Posterior cingulate gyrus (tissue), 11 donors: ENCODE measurements at regions not wholly inside any gene's neighbourhood (a gene's known extent, or its start where the extent isn't known, plus 50 kb on each side); places are given as distances from the start of the nearest gene placed in this dataset.
"Not testable (repeated sequence)": the region's sequence is repeated elsewhere in the genome, so short reads cannot be mapped to it uniquely, and the experiment has no call there.

Experiments used
- DNase-seq, 10 donors: peaks; one replicate each; pipeline versions ENCODE4 v3.0.0 to v3.0.0-alpha.2; 2020 to 2021; ENCODE audit warnings: mixed read lengths in 3 of 10
- intact Hi-C: fragments of 100-400 bp; cut with DNase I; formaldehyde crosslinking; loops from one replicate; pipeline ENCODE4 v1.15.1; 2023

DNA sequence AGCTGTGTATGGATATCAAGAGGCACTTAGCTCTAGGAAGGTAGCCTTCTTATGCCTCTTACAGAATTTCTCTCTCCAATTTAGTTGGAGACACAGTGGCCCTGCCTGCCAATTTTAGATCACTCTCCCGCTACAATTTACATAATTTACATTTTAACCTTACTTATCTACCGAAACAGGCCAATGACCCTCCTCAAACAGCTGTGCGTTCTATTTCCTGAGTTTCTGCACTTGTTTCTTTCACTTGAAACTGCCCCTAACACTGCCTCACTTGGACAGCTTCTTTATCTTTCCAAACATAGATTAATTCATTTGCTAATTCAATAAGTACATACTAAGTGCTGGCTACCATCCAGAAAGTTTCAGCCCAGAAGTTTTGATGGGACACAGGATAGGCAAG lies 52.9 kb upstream of the HDDC2 start:
- no peak for DNase-seq
- intact Hi-C loops: no loop called here

- intact Hi-C loops: no loop called here
Observed at GRCh38 chr6:125356884-125357283, 55.1 kb upstream of the HDDC2 start.

GRCh38 chr6:125357515-125358256 lies 55.9 kb upstream of the HDDC2 start:
- peak in 8 of 10 donors; percentile 20 to 87 (median 37) for DNase-seq
- intact Hi-C loops: no loop called here

More at GRCh38 chr6:125356884-125357283, 55.1 kb upstream of the HDDC2 start:
- DNase-seq: no peak

GRCh38 chr6:125358898-125359297 lies 57.1 kb upstream of the HDDC2 start:
- intact Hi-C loops: no loop called here
- peak in 1 of 10 donors; percentile 19 for DNase-seq

DNA sequence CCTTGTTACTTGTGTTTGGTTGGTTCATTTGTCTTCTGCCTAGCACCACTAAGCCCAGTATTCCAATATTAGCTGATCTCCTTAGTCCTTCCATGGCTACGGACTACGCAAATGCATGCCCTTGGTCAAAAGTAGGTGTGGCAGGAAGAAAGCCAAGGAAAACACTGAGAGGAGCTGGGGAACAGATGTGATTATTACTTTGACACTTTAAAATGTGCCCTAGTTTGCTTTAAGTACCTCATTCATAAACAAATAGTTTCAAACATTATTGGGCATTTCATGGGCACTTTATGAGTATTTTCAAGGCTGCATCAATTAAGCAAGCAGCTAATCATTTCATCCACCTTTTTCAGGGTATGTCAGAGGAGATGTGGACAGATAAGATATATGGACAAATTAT lies 60.1 kb upstream of the HDDC2 start:
- DNase-seq: no peak
- intact Hi-C loops: no loop called here

DNA sequence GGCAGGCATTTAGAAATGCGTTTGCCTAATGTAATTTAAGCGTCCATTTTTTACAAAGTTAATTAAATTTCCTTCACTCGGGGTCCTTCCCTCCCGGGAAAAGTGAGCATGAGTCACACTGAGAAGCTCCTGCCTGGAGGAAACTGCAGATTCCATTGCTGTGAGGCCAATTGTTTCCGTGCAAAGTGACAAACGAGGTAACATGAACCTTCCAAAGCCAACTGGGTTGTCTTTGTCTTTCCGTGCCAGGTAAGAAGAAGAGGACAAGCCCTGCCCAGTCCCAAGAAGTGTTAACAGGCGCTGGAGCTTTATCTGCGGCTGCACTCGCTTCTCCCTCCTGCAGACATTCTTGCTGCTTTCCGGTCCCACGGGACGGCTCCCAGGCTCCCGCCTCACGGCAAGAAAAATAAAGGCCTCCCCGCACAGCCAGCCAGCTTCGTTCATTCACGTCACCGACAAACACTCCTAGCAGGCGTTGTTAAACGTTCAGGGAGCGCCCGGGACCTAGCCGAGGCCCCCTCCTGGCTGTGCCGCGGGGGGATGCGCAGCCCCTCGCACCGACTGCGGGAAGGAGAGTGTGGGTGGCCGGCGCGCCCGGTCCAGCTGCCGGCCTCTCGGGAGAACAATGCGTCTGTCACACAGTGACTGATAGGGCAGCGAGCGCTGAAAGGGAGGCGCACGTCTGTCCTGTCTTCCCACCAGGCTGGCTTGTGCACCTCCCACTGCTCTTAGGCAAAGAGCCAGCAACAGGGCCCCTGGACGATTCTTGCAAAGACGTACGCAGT lies 61.5 kb upstream of the HDDC2 start:
- DNase-seq: peak; percentile 13 to 85 (median 28)
- intact Hi-C loops: no loop called here

DNA sequence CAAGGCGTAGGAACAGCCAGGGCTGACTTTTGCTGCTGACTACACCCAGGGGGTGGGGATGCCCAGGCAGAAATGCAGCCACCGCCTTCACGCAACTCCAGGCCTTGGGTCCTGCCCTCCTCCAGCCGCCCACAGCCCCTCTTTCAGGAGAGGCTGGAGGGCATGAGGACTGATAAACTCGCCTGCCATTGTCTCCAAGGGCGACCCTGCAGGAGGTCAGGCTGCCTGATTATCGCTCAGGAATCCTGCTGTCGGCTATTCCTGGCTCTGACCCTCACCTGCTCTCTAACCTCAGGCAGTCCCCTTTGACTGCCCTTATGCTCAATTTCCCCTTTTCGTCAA lies 62.0 kb upstream of the HDDC2 start:
- DNase-seq: no peak
- intact Hi-C loops: no loop called here

DNA sequence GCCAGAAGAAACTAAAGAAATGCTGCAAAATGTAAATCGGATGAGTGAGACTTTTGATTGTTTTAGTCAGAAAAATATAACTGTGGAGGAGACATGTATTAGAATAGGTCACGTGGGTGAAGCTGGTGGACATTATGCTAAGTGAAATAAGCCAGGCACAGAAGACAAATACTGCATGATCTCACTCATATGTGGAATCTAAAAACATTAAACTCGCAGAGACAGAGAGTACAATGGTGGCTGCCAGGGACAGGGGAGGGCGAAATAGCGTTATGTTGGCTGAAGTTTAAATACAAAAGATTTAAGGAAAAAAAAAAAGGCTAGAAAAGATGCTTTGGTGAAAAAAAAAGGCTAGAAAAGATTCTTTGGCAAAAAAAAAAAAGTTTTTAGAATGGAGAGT lies 63.5 kb upstream of the HDDC2 start:
- intact Hi-C loops: no loop called here
- DNase-seq: no peak

DNA sequence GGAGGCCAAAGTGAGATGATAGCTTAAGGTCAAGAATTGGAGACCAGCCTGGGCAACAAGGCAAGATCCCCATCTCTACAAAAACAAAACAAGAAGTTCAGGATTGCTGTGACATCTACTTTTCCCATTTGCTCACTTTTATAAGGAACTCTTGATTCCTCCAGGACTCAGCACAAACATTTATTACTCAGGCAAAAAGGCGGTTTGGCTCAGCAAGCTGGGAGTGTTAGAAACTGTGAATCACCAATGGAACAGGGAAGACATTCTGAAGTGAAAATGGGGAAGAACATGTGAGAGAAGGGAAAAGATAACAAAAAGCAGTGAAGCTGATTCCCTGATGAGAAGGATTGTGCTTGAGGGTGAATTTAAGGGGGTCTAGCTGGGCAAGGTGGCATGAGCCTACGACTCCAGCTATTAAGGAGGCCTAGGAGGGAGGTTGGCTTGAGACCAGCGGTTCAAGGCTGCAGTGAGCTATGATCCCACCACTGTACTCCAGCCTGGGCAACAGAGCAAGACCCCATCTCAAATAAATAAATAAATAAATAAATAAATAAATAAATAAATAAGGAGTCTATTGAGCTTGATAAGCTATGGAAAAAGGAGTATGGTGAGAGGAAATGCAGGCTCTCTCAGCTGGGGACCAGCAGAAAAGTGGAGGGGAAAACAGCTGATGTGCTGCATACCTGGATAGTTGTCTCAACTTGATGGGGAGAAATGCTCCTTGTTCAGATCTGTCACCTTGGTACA lies 65.4 kb upstream of the HDDC2 start:
- intact Hi-C loops: no loop called here
- no peak for DNase-seq

DNA sequence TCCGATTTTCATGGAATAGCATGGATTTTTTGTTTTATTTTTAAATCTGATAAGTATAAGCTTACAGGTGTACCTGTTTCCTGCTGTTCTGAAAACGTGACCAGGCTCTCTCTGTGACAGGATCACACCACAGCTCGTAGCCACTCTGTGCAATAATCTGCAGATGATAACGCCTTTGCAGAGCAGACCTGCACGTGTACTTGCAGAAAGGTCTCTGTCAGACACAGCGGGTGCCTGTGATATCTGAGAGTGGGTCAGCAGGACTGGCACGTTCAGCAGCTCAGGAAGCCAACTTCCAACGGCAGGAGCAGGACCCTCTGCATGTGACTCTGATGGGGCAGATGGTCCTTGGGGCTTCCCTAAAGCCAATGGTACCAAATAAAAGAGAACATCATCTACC lies 68.6 kb upstream of the HDDC2 start:
- DNase-seq: peak in 1 of 10 donors; percentile 54
- intact Hi-C loops: no loop called here

DNA sequence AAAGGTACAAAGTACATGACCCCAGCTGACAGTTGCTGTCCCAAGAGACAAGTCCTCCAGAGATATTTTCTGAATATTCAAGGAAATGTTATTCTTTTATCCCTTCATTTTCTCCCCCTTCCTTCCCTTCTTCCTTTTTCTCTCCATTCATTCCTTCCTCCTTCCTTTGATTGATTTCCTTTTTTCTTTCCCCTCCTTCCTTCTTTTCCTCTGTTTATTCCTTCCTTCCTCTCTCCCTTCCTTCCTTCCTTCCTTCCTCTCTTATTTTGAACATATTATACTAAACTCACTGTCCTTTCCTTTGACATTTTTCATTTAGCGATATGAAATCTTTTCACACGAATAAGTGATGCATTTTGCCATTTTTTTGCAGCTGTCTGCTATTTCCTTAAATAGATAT lies 73.2 kb upstream of the HDDC2 start:
- no peak for DNase-seq
- intact Hi-C loops: no loop called here

DNA sequence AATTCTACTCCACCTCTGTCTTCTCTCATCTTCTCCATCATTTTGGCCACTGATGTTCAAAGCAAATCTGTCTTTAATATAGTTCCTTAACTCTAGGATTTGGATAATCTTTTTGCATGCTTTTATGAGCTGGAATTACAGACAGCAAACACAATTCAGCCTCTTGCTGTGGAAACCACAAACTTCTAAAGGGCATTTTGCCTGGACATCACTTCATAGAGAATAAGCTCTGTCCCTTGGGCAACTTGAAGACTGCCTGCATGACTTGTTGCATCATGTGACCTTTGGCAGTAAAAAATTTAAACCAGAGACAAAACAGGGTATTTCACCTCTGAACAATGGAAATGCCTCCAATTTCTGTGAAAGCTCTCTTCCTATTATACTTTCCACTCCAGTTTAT lies 74.1 kb upstream of the HDDC2 start:
- no peak for DNase-seq
- intact Hi-C loops: no loop called here

DNA sequence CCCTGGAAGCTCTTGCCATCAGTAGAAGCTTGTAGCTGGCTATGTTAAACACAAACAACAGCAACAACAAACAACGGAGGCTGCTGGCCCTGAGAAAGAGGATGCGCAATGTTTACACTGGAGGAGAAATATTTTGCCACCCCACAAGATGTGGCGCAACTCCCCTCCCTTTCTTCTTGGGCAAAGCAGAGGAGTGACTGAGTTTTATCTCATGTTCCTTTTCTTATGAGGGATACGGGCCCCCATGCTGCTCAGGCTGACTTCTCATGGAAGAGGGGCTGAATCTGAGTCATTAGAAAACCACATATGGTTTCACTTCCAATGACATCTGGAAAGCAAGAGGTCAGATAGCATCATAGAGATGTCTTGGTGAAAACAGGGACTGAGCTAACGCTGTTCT lies 75.9 kb upstream of the HDDC2 start:
- DNase-seq: no peak
- intact Hi-C loops: no loop called here

DNA sequence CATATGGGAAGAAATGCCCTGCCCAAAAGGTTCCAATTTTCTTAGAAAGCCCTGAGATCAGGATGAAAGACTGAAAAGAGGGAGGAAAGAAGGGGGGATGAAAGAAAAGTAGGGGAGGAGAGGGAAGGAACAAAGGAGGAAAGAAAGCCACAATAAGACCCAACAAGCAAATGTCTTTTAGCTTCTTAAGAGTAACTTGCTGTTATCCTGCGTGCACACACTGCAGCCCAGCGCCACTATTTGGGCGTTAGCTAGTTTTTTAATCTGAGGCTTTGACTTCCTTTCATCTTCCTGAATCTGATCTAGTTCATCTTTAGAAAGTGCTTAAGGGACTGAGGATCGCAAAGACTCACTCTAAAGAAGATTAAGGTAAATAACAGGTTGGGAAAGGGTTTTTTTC lies 77.4 kb upstream of the HDDC2 start:
- no peak for DNase-seq
- intact Hi-C loops: no loop called here

DNA sequence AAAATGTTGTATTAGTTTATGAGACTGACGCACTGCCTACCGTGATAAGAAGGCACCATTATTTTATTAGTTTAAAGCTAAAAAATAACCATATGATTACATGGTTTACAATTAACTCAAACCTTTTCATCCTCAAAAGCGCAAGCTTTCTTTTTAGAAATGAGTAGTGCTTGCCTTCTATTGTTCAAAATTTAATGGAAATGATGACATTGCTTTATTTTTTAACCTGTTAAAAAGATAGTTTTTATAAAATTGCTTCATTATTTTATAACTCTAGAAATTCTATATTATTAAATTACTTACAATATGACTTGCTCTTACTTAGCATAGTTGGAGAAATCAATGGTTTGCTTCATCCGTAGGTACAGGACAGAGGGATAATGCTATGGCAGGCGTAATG lies 78.7 kb upstream of the HDDC2 start:
- intact Hi-C loops: no loop called here
- no peak for DNase-seq

DNA sequence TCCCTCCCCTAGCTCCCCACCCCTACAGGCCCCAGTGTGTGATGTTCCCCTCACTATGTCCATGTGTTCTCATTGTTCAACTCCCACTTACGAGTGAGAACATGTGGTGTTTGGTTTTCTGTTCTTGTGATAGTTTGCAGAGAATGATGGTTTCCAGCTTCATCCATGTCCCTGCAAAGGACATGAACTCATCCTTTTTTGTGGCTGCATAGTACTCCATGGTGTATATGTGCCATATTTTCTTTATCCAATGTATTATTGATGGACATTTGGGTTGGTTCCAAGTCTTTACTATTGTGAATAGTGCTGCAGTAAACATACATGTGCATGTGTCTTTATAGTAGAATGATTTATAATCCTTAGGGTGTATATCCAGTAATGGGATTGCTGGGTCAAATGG lies 84.6 kb upstream of the HDDC2 start:
- DNase-seq, intact Hi-C loops: not testable (repeated sequence)

DNA sequence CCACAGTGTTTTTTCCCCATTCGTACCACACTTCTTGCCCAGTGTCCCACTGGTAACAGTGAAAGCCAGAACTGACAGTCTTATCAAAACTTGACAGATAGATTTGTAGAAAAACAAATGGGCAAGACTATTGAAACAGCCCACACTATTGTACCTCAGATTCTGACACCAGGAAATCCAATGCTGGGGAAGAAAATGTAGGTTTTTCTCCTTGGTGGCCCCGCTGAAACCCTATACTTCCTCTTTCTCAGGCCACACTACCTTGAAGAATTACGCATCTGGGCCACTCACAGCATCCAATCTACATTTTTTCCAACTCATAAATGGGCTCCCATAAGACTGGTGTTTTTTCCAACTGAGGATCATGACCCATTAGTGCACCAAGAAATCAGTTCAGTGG lies 90.9 kb upstream of the HDDC2 start:
- no peak for DNase-seq
- intact Hi-C loops: no loop called here

DNA sequence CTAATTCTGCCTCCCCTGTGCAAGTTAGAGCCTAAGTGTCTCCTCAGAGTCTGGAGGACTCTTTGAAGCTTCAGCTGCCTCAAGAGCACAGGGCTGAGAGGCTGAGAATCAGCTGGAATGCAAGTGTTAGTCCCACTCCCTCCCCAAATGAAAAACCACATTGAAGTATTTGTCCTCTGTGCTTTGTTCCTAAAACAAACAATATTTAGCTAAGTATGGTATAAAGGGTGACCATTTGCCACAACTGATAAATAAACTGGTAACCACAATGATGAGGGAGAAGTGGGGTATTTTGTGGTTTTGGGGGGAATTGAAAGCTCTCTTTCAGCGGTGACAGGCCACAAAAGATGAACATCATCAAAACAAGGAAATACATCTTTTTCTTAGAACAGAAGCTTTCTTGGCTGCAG lies 91.7 kb upstream of the HDDC2 start:
- intact Hi-C loops: no loop called here
- DNase-seq: no peak

- intact Hi-C loops: no loop called here
- peak in 1 of 10 donors; percentile 4 for DNase-seq
Observed at GRCh38 chr6:125406741-125407140, 105.0 kb upstream of the HDDC2 start.

GRCh38 chr6:125414507-125414906 lies 112.7 kb upstream of the HDDC2 start:
- DNase-seq: no peak
- intact Hi-C loops: no loop called here

DNA sequence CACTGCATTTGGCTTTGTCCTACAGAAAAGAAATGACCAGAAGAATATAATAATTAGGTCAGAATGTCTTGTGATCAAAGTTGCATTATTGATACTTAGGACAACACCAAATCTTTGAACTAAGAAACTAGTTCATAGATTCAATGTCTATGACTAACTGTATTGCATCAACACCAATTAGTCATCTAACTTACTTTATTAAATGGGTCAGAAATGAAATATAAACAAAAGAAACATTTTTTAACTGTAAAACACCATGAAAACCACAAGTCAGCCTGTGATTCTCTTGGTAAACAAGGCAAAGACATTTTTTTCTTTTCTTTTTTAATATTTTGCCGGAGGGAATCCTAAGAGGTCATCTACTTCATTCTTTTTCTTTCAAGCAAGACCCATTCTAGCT lies 114.1 kb upstream of the HDDC2 start:
- no peak for DNase-seq
- intact Hi-C loops: no loop called here
